Left ventricle myocardium inferior (tissue), 1 donor: ENCODE measurements at regions not wholly inside any gene's neighbourhood (a gene's known extent, or its start where the extent isn't known, plus 50 kb on each side); places are given as distances from the start of the nearest gene placed in this dataset.

Experiments
- DNase-seq: peaks from one replicate; pipeline ENCODE4 v3.0.0-alpha.2; 2020
- H3K27ac ChIP-seq: fragments of 200-600 bp; replicated peaks from 2 replicates; pipeline ENCODE4 v1.8.0; 2021
- H3K27me3 ChIP-seq: fragments of 200-600 bp; 2 replicates; pipeline ENCODE4 v1.8.0; 2021; ENCODE audit warnings: low read depth
- H3K36me3 ChIP-seq: fragments of 200-600 bp; 2 replicates; pipeline ENCODE4 v1.8.0; 2021
- H3K4me1 ChIP-seq: fragments of 200-600 bp; 2 replicates; pipeline ENCODE4 v1.8.0; 2021
- H3K4me3 ChIP-seq: fragments of 200-600 bp; 2 replicates; pipeline ENCODE4 v1.8.0; 2021; ENCODE audit warnings: mild to moderate bottlenecking, moderate library complexity
- H3K9me3 ChIP-seq: fragments of 200-600 bp; replicated peaks from 2 replicates; pipeline ENCODE4 v1.8.0; 2021
- CTCF ChIP-seq: fragments of 200-600 bp; IDR thresholded peaks from 2 replicates; pipeline ENCODE4 v1.8.0; 2021; ENCODE audit warnings: antibody characterized with exemption, mild to moderate bottlenecking, borderline replicate concordance
- intact Hi-C: fragments of 100-400 bp; cut with micrococcal nuclease; formaldehyde crosslinking; loops from one replicate; pipeline ENCODE4 v1.11.0; 2022
- donor health status: DM: no; HTN: yes; CAD: no; lungs with severe emphysema.

GRCh38 chr2:180583441-180584140 lies 396.8 kb upstream of the UBE2E3 start:
- TF ChIP-seq CTCF = no peak
- Histone ChIP-seq H3K9me3 (no peaks in the 10 kb centered on the region), H3K27ac (no peak overlapping the region), H3K4me1 (no peaks in the 10 kb centered on the region), H3K36me3 (no peaks in the 10 kb centered on the region), H3K27me3 (peaks cover 5% of the 10 kb centered on the region), H3K4me3 (no peak overlapping the region)
- no peak for DNase-seq
- intact Hi-C loops = no loop called here

- no peaks in the 10 kb centered on the region for H3K4me1 ChIP-seq
- intact Hi-C loops = no loop called here
- no peak for DNase-seq
- no peaks in the 10 kb centered on the region for H3K36me3 ChIP-seq
- H3K27ac ChIP-seq = no peak overlapping the region
- no peak overlapping the region for H3K4me3 ChIP-seq
- peaks cover 5% of the 10 kb centered on the region for H3K27me3 ChIP-seq
- no peaks in the 10 kb centered on the region for H3K9me3 ChIP-seq
- TF ChIP-seq CTCF = no peak
Observed at GRCh38 chr2:180579388-180579787, 401.0 kb upstream of the UBE2E3 start.

- Histone ChIP-seq H3K36me3 (no peaks in the 10 kb centered on the region), H3K9me3 (no peaks in the 10 kb centered on the region), H3K27me3 (peaks cover 5% of the 10 kb centered on the region), H3K4me1 (no peaks in the 10 kb centered on the region), H3K4me3 (no peak overlapping the region), H3K27ac (no peak overlapping the region)
- DNase-seq = no peak
- intact Hi-C loops = no loop called here
- TF ChIP-seq CTCF = no peak
Observed at GRCh38 chr2:180578441-180578840, 402.0 kb upstream of the UBE2E3 start.

GRCh38 chr2:180577567-180577966 lies 402.8 kb upstream of the UBE2E3 start:
- Histone ChIP-seq H3K9me3 (no peaks in the 10 kb centered on the region), H3K36me3 (no peaks in the 10 kb centered on the region), H3K27me3 (peaks cover 5% of the 10 kb centered on the region), H3K27ac (no peak overlapping the region), H3K4me3 (no peak overlapping the region), H3K4me1 (no peaks in the 10 kb centered on the region)
- intact Hi-C loops = no loop called here
- no peak for DNase-seq
- no peak for TF ChIP-seq CTCF

GRCh38 chr2:180573951-180574350 lies 406.5 kb upstream of the UBE2E3 start:
- H3K9me3 ChIP-seq = no peaks in the 10 kb centered on the region
- no peaks in the 10 kb centered on the region for H3K27me3 ChIP-seq
- no peak for TF ChIP-seq CTCF
- no peak for DNase-seq
- no peaks in the 10 kb centered on the region for H3K36me3 ChIP-seq
- intact Hi-C loops = no loop called here
- H3K4me1 ChIP-seq = no peaks in the 10 kb centered on the region
- no peak overlapping the region for H3K4me3 ChIP-seq
- H3K27ac ChIP-seq = no peak overlapping the region
